Neural progenitor cell (in vitro differentiated cells): ENCODE measurements at regions not wholly inside any gene's neighbourhood (a gene's known extent, or its start where the extent isn't known, plus 50 kb on each side); places are given as distances from the start of the nearest gene placed in this dataset.

Experiments used
- CTCF ChIP-seq: fragments of 200-600 bp; sonication (generic); IDR thresholded peaks from 2 replicates; pipeline ENCODE4 v1.5.1; 2017; ENCODE audit warnings: antibody characterized with exemption, mild to moderate bottlenecking
- EZH2phosphoT487 ChIP-seq: fragments of 200-600 bp; sonication (generic); IDR thresholded peaks from 2 replicates; pipeline ENCODE4 v1.6.1; 2017; ENCODE audit warnings: antibody characterized with exemption

GRCh38 chr21:32181457-32181856 is 97.4 kb downstream of the MIS18A start:
- TF ChIP-seq CTCF (no peak), EZH2phosphoT487 (no peak)
